Kidney (tissue), 13 donors: ENCODE measurements at regions not wholly inside any gene's neighbourhood (a gene's known extent, or its start where the extent isn't known, plus 50 kb on each side); places are given as distances from the start of the nearest gene placed in this dataset.

Source experiments
- DNase-seq, 5 donors: peaks; one replicate each; pipeline ENCODE4 v3.0.0-alpha.2; 2013 to 2020
- FAIRE-seq: peaks from 2 replicates; lab custom pipeline; 2012; peaks lifted over from hg19 to GRCh38; lab: Jason Lieb, UNC
- H3K27ac ChIP-seq, 2 donors: one replicate each; pipeline ENCODE4 v1.7.0; 2013; ENCODE audit warnings: low read depth in 2 of 2, low read length in 2 of 2, inconsistent platforms in 1 of 2
- H3K27me3 ChIP-seq: one replicate; pipeline ENCODE4 v1.7.1; 2013; ENCODE audit warnings: low read length, inconsistent platforms; ENCODE audit not compliant: control insufficient read depth, insufficient read depth
- H3K36me3 ChIP-seq, 3 donors: one replicate each; pipeline versions ENCODE4 v1.7.0 to v1.7.1; 2013; ENCODE audit warnings: low read length in 3 of 3, control low read depth in 1 of 3, inconsistent platforms in 1 of 3; ENCODE audit not compliant: insufficient read depth in 3 of 3, control insufficient read depth in 2 of 3
- H3K4me1 ChIP-seq, 3 donors: one replicate each; pipeline versions ENCODE4 v1.7.0 to v1.7.1; 2013; ENCODE audit warnings: low read length in 3 of 3, inconsistent platforms in 1 of 3, low read depth in 1 of 3; ENCODE audit not compliant: control insufficient read depth in 2 of 3, insufficient read depth in 2 of 3
- H3K4me3 ChIP-seq, 3 donors: one replicate each; pipeline versions ENCODE4 v1.7.0 to v1.8.1; 2013; ENCODE audit warnings: low read length in 3 of 3, control low read depth in 1 of 3, inconsistent platforms in 1 of 3
- H3K9ac ChIP-seq, 3 donors: one replicate each; pipeline versions ENCODE4 v1.7.0 to v1.7.1; 2013; ENCODE audit warnings: low read length in 3 of 3, control low read depth in 1 of 3, inconsistent platforms in 1 of 3
- H3K9me3 ChIP-seq, 3 donors: one replicate each; pipeline versions ENCODE4 v1.7.0 to v1.7.1; 2013; ENCODE audit warnings: low read length in 3 of 3, control low read depth in 1 of 3, inconsistent platforms in 1 of 3; ENCODE audit not compliant: control insufficient read depth in 2 of 3, insufficient read depth in 1 of 3
- CTCF ChIP-seq: IDR thresholded peaks from 3 replicates; pipeline ENCODE4 v1.5.1; 2012; ENCODE audit warnings: mild to moderate bottlenecking, moderate library complexity, borderline replicate concordance; ENCODE audit not compliant: insufficient read depth; ENCODE audit errors: extremely low read depth
- intact Hi-C: fragments of 100-400 bp; cut with DNase I; formaldehyde crosslinking; loops from one replicate; pipeline ENCODE4 v1.11.1; 2022
- donor health status: control.
- donor health status: control.
- donor health status: control.
- donor health status: control.
- donor health status: control.
- donor health status: DM: yes; HTN: yes; CAD: no.
- donor health status: Normal renal cell carcinoma (clear cell type).

GRCh38 chr7:85454904-85455303 is 268.0 kb upstream of the SEMA3D start:
- no peak overlapping the region for H3K4me3 ChIP-seq
- H3K36me3 ChIP-seq, result no peaks in the 10 kb centered on the region
- TF ChIP-seq CTCF, result no peak
- no peak overlapping the region for H3K27ac ChIP-seq
- H3K9me3 ChIP-seq, result no peaks in the 10 kb centered on the region
- H3K9ac ChIP-seq, result no peak overlapping the region
- no peak for FAIRE-seq
- DNase-seq, result no peak
- intact Hi-C loops, result no loop called here
- H3K4me1 ChIP-seq, result no peaks in the 10 kb centered on the region
- no peaks in the 10 kb centered on the region for H3K27me3 ChIP-seq

- Histone ChIP-seq H3K36me3 (no peaks in the 10 kb centered on the region), H3K27ac (no peak overlapping the region), H3K9me3 (no peaks in the 10 kb centered on the region), H3K9ac (no peak overlapping the region), H3K27me3 (no peaks in the 10 kb centered on the region), H3K4me1 (no peaks in the 10 kb centered on the region), H3K4me3 (no peak overlapping the region)
- FAIRE-seq, result no peak
- intact Hi-C loops, result no loop called here
- TF ChIP-seq CTCF, result no peak
- DNase-seq, result peak in 2 of 5 donors; percentile 17 to 37
Measured at GRCh38 chr7:85452674-85453073, 265.8 kb upstream of the SEMA3D start.

- TF ChIP-seq CTCF, result no peak
- Histone ChIP-seq H3K9me3 (no peaks in the 10 kb centered on the region), H3K4me3 (no peak overlapping the region), H3K27ac (no peak overlapping the region), H3K36me3 (no peaks in the 10 kb centered on the region), H3K27me3 (no peaks in the 10 kb centered on the region), H3K4me1 (no peaks in the 10 kb centered on the region), H3K9ac (no peak overlapping the region)
- intact Hi-C loops, result no loop called here
- no peak for FAIRE-seq
- no peak for DNase-seq
Measured at GRCh38 chr7:85449478-85449877, 262.6 kb upstream of the SEMA3D start.

GRCh38 chr7:85447004-85447403 is 260.1 kb upstream of the SEMA3D start:
- Histone ChIP-seq H3K4me3 (no peak overlapping the region), H3K9ac (no peak overlapping the region), H3K27me3 (no peaks in the 10 kb centered on the region), H3K27ac (no peak overlapping the region), H3K4me1 (no peaks in the 10 kb centered on the region), H3K36me3 (no peaks in the 10 kb centered on the region), H3K9me3 (no peaks in the 10 kb centered on the region)
- no peak for DNase-seq
- intact Hi-C loops, result no loop called here
- TF ChIP-seq CTCF, result no peak
- FAIRE-seq, result no peak
